ENCODE measurements at regions not wholly inside any gene's neighbourhood (a gene's known extent, or its start where the extent isn't known, plus 50 kb on each side); places are given as distances from the start of the nearest gene placed in this dataset.

DNA sequence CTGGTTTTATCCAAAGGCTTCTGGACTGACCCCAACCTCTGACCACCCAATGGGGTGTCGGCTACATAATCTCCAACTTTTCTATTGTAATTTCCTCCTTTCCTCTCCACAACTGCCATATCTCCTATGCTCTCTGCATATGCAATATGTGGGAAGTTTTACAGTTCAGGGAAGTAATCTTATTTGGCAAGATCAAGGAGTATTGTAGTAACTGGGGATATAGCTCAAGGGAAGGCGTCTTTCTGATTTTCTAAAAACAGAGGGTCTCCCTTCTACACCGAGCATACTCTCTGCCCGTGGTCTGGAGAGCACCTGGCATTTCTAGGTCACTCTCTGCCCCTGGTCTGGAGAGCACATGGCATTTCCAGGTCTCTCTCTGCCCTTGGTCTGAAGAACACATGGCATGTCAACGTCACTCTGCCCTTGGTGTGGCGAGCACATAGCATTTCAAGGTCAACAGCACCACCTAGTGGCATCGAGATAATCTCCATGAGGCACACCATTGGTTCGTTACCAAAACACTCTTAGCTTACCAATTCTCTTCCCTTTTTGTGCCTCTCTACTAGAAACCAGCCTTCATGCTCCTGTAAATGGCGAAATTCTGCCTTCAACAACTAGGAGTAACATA is 616.4 kb upstream of the NUDT12 start:
- Histone ChIP-seq H3K9me3 (ENCODE audit: control insufficient read depth, insufficient read depth, low read depth, low read length) (no peaks in the 10 kb centered on the region), H3K36me3 (ENCODE audit: control insufficient read depth in 2 of 2, insufficient read depth in 1 of 2, low read length in 2 of 2) (no peaks in the 10 kb centered on the region), H3K4me1 (ENCODE audit: control insufficient read depth, insufficient read depth, low read length) (no peaks in the 10 kb centered on the region), H3K27ac (ENCODE audit: extremely low read depth, low read depth, low read length) (no peak overlapping the region), H3K4me3 (ENCODE audit: low read depth, low read length) (no peak overlapping the region)
- CTCF ChIA-PET = interaction anchor here (0.5 to 4.1 kb wide), 36 partner anchors 10 to 1281 kb away, joined by 3 to 112 read pairs (median 3); no protein-coding TSS in a partner anchor
- POLR2A ChIA-PET = no interaction called here
- no peak for TF ChIP-seq ZSCAN23 (tag by site-specific recombination; IDR thresholded peaks at IDR 0.05)
- TF ChIP-seq ZNF2 (tag by site-specific recombination; IDR thresholded peaks at IDR 0.05) = peak; percentile 86
- no peak for TF ChIP-seq ZNF549 (tag by site-specific recombination; IDR thresholded peaks at IDR 0.05)
- peak; percentile 98 for TF ChIP-seq ZNF654 (tag by site-specific recombination; IDR thresholded peaks at IDR 0.05; ENCODE audit: low read depth)
- TF ChIP-seq, protein P1, sequence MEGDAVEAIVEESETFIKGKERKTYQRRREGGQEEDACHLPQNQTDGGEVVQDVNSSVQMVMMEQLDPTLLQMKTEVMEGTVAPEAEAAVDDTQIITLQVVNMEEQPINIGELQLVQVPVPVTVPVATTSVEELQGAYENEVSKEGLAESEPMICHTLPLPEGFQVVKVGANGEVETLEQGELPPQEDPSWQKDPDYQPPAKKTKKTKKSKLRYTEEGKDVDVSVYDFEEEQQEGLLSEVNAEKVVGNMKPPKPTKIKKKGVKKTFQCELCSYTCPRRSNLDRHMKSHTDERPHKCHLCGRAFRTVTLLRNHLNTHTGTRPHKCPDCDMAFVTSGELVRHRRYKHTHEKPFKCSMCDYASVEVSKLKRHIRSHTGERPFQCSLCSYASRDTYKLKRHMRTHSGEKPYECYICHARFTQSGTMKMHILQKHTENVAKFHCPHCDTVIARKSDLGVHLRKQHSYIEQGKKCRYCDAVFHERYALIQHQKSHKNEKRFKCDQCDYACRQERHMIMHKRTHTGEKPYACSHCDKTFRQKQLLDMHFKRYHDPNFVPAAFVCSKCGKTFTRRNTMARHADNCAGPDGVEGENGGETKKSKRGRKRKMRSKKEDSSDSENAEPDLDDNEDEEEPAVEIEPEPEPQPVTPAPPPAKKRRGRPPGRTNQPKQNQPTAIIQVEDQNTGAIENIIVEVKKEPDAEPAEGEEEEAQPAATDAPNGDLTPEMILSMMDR (tag by site-specific recombination; IDR thresholded peaks at IDR 0.05) = peak; percentile 95
- TF ChIP-seq, protein P2, sequence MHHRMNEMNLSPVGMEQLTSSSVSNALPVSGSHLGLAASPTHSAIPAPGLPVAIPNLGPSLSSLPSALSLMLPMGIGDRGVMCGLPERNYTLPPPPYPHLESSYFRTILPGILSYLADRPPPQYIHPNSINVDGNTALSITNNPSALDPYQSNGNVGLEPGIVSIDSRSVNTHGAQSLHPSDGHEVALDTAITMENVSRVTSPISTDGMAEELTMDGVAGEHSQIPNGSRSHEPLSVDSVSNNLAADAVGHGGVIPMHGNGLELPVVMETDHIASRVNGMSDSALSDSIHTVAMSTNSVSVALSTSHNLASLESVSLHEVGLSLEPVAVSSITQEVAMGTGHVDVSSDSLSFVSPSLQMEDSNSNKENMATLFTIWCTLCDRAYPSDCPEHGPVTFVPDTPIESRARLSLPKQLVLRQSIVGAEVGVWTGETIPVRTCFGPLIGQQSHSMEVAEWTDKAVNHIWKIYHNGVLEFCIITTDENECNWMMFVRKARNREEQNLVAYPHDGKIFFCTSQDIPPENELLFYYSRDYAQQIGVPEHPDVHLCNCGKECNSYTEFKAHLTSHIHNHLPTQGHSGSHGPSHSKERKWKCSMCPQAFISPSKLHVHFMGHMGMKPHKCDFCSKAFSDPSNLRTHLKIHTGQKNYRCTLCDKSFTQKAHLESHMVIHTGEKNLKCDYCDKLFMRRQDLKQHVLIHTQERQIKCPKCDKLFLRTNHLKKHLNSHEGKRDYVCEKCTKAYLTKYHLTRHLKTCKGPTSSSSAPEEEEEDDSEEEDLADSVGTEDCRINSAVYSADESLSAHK (tag by site-specific recombination; IDR thresholded peaks at IDR 0.05) = no peak
- TF ChIP-seq, protein P3, sequence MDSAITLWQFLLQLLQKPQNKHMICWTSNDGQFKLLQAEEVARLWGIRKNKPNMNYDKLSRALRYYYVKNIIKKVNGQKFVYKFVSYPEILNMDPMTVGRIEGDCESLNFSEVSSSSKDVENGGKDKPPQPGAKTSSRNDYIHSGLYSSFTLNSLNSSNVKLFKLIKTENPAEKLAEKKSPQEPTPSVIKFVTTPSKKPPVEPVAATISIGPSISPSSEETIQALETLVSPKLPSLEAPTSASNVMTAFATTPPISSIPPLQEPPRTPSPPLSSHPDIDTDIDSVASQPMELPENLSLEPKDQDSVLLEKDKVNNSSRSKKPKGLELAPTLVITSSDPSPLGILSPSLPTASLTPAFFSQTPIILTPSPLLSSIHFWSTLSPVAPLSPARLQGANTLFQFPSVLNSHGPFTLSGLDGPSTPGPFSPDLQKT (IDR thresholded peaks at IDR 0.05; ENCODE audit: borderline replicate concordance, low read depth, low read length) = no peak
- TF ChIP-seq ZBTB21 (tag by site-specific recombination; IDR thresholded peaks at IDR 0.05) = 0 out of 2 replicates have a peak, but pooled peaks have one; percentile 19
- peak; percentile 58; the same call in 1 of the 2 replicates for TF ChIP-seq ZNF629 (tag by site-specific recombination; IDR thresholded peaks at IDR 0.05)
- TF ChIP-seq ZNF239 (tag by site-specific recombination; IDR thresholded peaks at IDR 0.05) = no peak
- TF ChIP-seq ZNF174 (tag by site-specific recombination; IDR thresholded peaks at IDR 0.05) = no peak
- TF ChIP-seq SCRT1 (tag by site-specific recombination; IDR thresholded peaks at IDR 0.05; ENCODE audit: borderline replicate concordance) = no peak
- TF ChIP-seq ZNF596 (tag by site-specific recombination; IDR thresholded peaks at IDR 0.05) = no peak
- TF ChIP-seq MZF1 (tag by site-specific recombination; IDR thresholded peaks at IDR 0.05; ENCODE audit: borderline replicate concordance) = no peak
- TF ChIP-seq ZFP69B (tag by site-specific recombination; IDR thresholded peaks at IDR 0.05) = no peak
- TF ChIP-seq, protein P4, sequence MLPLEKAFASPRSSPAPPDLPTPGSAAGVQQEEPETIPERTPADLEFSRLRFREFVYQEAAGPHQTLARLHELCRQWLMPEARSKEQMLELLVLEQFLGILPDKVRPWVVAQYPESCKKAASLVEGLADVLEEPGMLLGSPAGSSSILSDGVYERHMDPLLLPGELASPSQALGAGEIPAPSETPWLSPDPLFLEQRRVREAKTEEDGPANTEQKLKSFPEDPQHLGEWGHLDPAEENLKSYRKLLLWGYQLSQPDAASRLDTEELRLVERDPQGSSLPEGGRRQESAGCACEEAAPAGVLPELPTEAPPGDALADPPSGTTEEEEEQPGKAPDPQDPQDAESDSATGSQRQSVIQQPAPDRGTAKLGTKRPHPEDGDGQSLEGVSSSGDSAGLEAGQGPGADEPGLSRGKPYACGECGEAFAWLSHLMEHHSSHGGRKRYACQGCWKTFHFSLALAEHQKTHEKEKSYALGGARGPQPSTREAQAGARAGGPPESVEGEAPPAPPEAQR (tag by site-specific recombination; IDR thresholded peaks at IDR 0.05) = no peak

DNA sequence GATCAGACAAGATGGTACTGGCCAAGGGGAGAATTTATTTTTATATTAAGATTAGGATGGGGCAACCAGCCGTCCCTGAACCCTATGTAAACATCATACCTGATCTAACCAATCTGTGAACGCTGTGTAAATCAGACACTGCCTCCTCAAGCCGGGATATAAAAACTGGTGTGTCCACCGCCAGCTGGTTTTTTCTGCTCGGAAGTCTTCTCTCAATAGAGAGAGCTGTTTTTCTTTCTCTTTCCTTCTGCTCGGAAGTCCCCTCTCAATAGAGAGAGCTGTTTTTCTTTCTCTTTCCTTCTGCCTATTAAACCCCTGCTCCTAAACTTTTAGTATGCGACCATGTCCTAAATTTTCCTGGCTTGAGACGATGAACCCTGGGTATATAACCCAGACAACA is 615.5 kb upstream of the NUDT12 start:
- CTCF ChIA-PET = interaction anchor here (0.7 to 4.1 kb wide), 9 partner anchors 12 to 593 kb away, joined by 3 to 112 read pairs (median 5); no protein-coding TSS in a partner anchor
- H3K4me3 ChIP-seq (ENCODE audit: low read depth, low read length) = no peak overlapping the region
- no peak overlapping the region for H3K27ac ChIP-seq (ENCODE audit: extremely low read depth, low read depth, low read length)
- H3K36me3 ChIP-seq (ENCODE audit: control insufficient read depth in 2 of 2, insufficient read depth in 1 of 2, low read length in 2 of 2) = no peaks in the 10 kb centered on the region
- POLR2A ChIA-PET = no interaction called here
- no peaks in the 10 kb centered on the region for H3K9me3 ChIP-seq (ENCODE audit: control insufficient read depth, insufficient read depth, low read depth, low read length)
- H3K4me1 ChIP-seq (ENCODE audit: control insufficient read depth, insufficient read depth, low read length) = no peaks in the 10 kb centered on the region
- TF ChIP-seq ZNF324 (tag by site-specific recombination; IDR thresholded peaks at IDR 0.05) (no peak), ZNF140 (tag by site-specific recombination; IDR thresholded peaks at IDR 0.05) (no peak), ZNF843 (tag by site-specific recombination; IDR thresholded peaks at IDR 0.05) (no peak), MYNN (tag by site-specific recombination; IDR thresholded peaks at IDR 0.05; ENCODE audit: borderline replicate concordance) (no peak), ZNF670 (tag by site-specific recombination; IDR thresholded peaks at IDR 0.05; ENCODE audit: low read depth) (no peak)
- TF ChIP-seq, protein P3 (IDR thresholded peaks at IDR 0.05; ENCODE audit: borderline replicate concordance, low read depth, low read length) = no peak
- TF ChIP-seq, protein P5, sequence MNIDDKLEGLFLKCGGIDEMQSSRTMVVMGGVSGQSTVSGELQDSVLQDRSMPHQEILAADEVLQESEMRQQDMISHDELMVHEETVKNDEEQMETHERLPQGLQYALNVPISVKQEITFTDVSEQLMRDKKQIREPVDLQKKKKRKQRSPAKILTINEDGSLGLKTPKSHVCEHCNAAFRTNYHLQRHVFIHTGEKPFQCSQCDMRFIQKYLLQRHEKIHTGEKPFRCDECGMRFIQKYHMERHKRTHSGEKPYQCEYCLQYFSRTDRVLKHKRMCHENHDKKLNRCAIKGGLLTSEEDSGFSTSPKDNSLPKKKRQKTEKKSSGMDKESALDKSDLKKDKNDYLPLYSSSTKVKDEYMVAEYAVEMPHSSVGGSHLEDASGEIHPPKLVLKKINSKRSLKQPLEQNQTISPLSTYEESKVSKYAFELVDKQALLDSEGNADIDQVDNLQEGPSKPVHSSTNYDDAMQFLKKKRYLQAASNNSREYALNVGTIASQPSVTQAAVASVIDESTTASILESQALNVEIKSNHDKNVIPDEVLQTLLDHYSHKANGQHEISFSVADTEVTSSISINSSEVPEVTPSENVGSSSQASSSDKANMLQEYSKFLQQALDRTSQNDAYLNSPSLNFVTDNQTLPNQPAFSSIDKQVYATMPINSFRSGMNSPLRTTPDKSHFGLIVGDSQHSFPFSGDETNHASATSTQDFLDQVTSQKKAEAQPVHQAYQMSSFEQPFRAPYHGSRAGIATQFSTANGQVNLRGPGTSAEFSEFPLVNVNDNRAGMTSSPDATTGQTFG (tag by site-specific recombination; IDR thresholded peaks at IDR 0.05; ENCODE audit: borderline replicate concordance) = no peak

Data from HEK293 (cell line).